Right hindlimb (tissue), 1 donor: ENCODE measurements at regions not wholly inside any gene's neighbourhood (a gene's known extent, or its start where the extent isn't known, plus 50 kb on each side); places are given as distances from the start of the nearest gene placed in this dataset.
"Not testable (repeated sequence)": the region's sequence is repeated elsewhere in the genome, so short reads cannot be mapped to it uniquely, and the experiment has no call there.

Experiments used
- DNase-seq: peaks from one replicate; pipeline ENCODE4 v3.0.0-alpha.2; 2018

DNA sequence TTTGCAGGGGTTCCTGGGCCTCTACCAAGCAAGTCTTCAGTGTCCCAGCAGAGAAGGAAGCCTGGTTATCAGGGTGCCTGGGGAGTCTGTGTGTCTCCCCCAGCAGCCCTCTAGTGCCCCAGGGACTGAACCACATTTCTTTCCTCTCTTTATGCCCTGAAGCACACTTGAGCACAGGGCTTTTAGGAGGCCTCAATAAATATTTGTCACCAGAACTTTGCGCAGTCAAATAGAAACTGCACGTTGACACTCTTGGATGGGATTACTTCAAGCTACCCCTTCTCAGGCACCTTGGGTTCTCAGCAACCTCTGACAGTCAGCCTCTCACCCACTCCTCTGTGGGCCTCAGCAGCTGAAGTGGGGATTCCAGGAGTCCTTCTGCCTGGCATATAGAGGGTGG is 226.6 kb upstream of the HES1 start:
- no peak for DNase-seq

GRCh38 chr3:193910310-193910709 is 225.6 kb upstream of the HES1 start:
- DNase-seq, result no peak

DNA sequence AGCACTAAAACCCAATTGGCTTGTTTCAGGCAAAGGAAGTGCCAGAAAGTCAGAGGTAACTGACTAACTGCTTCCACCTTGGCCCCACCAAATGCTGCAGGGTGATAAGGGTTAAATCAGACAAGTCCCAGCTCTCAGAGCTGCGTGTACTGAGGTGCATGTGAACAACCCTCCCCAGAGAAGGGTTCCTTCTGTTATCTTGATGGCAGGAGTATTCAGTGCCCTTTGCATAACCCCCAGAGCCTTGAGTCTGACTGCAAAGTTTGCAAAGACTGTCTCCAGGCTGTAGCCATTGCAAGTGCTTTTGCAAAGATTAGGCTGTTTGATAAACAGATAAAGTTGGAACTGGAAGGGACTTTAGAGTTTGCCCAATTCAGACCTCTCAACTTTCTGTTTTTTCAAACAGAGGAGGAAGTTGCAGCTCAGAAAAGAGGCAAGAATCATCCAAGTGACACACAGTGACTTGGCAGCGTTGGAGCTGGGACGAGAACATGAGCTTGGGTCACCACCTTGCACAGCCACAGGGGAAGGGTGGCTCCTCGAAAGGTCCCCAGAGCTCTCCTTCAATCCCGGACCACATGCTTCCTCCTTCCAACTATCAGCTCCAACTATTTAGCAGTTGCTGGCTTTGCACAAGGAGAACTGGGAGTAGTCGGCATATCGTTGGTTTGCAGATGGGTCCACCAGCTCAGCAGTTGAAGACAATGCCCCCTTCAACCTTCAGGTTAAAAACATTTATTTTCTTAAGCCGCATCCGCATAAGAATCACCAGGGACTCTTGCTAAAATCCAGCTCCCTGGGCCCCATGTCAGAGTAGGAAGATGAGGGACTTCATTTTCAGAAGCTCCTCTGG is 224.8 kb upstream of the HES1 start:
- no peak for DNase-seq

GRCh38 chr3:193911784-193912340 is 224.1 kb upstream of the HES1 start:
- no peak for DNase-seq

DNA sequence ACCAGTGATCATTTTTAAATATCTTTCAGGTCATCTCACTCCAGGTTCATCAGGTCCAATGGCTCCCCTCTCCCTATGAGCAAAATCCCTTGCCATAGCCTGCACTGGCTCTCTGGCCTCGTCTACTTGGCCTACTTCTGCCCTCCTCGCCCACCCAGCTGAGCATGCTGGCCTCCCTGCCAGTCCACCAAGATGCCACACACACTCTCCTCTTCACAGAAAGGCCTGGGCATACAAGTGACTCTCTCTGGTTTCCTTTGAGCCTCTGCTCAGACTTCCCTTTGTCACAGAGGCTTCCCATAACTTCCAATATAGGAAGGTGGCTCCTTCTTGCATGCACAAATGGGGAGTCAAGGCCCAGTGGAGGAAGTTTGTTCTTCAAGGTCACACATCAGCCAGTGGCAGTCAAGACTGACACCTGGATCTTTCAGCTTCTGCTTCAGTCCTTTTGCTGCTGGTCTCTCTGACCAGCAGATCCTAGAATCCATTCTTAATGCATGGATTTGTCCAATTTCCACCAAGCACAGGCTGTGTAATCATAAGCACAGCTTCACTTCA is 223.2 kb upstream of the HES1 start:
- DNase-seq, result no peak

DNA sequence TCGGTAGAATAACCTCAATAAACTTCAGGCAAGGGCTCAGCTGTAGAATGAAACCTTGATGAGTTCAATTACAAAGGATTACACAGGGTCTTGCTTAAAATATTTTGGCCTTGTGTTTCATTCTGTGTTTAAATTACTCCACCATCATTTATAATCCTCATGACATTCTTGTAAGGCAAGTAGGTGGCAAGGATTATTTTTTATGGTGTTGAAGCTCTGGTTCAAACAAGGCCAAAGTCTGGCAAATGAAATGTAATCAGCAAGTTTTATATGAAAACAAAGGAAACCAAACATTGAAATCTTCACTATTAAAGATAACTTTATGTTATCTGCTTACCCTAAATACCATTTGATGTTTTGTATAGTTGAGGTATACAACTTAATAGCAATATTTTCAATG is 221.3 kb upstream of the HES1 start:
- no peak for DNase-seq

DNA sequence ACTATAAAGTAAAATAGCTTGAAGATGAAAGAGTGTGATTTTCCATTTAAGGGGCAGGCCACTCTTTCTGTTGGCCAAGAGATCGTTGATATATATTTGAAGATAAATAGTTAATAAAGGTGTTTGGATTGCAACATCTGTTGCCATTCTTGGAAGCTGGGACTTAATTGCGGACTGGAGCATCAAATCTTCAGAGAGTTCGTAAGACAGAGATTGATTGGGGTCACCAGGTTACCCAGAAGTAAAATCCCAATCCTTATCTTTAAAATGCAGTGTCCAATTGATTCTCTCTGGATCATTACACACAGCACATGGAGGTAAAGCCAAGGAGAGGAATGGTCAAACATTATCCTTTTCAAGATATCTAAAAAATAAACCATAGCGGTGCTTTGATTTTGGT is 220.8 kb upstream of the HES1 start:
- no peak for DNase-seq

- no peak for DNase-seq
Observed at GRCh38 chr3:193915613-193916012, 220.3 kb upstream of the HES1 start.

- DNase-seq, result no peak
Observed at GRCh38 chr3:193917158-193917557, 218.8 kb upstream of the HES1 start.

DNA sequence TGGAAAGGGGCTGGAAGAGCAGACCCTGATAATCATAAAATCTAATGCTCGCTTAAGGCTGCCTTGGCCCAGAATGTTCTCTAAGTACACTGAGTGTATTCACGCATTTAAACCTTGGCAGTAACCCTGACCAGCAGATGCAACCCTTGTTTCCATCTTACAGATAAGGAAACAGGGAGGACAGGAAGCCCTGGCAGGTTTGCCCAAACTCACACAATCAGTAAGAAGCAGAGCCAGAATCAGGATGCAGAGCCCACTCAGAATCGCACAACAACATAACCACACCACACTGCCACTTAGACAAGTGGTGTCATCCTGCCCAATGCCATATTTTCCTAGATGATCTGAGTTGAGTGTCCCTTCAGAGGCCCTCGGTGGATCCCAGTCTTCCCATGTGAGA is 214.5 kb upstream of the HES1 start:
- DNase-seq, result no peak

GRCh38 chr3:193922034-193922774 is 213.7 kb upstream of the HES1 start:
- no peak for DNase-seq

GRCh38 chr3:193923958-193924357 is 212.0 kb upstream of the HES1 start:
- not testable (repeated sequence) for DNase-seq

GRCh38 chr3:193926071-193926470 is 209.9 kb upstream of the HES1 start:
- not testable (repeated sequence) for DNase-seq

DNA sequence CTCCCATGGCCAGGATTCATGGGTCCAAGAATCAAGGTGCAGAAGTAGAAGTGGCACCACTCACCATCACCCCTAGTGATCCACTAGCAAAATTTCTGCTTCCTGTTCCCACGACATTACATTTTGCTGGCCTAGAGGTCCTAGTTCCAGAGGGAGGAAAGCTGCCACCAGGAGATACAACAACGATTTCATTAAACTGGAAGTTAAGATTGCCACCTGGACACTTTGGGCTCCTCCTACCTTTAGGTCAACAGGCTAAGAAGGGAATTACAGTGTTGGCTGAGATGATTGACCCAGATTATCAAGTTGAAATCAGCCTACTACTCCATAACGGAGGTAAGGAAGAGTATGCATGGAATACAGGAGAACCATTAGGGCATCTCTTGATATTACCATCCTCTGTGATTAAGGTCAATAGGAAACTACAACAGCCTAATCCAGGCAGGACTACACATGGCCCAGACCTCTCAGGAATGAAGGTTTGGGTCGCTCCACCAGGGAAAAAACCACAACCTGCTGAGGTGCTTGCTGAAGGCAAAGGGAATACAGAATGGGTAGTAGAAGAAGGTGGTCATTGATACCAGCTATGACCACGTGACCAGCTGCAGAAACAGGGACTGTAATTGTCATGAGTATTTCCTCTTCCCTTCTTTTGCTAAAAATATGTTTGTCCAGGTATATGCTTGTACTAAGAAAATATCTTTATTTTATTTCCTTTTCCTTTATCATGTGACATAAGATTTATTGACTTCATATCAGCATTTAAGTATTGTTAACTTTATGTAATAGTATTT is 208.3 kb upstream of the HES1 start:
- not testable (repeated sequence) for DNase-seq

DNA sequence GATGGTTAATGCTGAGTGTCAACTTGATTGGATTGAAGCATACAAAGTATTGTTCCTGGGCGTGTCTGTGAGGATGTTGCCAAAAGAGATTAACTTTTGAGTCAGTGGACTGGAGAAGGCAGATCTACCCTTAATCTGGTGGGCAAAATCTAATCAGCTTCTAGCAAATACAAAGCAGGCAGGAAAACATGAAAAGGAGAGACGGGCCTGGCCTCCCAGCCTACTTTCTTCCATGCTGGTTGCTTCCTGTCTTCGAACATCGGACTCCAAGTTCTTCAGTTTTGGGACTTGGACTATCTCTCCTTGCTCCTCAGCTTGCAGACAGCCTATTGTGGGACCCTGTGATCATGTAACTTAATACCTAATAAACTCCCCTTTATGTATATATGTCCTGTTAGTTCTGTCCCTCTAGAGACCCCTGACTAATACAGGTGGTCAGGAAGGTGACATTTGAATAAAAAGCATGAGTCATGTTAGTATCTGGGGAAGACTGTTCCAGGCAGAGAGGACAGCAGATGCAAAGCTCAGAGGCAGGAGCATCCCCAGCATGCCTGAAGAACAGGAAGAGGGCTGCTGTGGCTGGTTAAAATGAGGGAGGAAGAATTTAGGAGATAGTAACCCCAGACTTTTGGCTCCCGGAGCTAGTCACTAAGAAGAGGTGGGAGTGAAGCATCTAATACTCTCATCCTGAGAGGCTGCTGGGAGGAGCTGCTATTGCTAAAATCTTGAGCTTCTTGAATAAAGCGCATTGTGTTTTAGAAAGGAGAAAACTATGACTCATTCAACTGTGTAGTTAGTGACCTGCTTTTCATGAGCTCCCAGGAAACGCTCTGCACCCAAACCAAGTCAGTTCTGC is 207.4 kb upstream of the HES1 start:
- no peak for DNase-seq

- no peak for DNase-seq
Observed at GRCh38 chr3:193929373-193929772, 206.6 kb upstream of the HES1 start.

GRCh38 chr3:193929921-193930646 is 205.9 kb upstream of the HES1 start:
- DNase-seq, result no peak

GRCh38 chr3:193932136-193932535 is 203.8 kb upstream of the HES1 start:
- DNase-seq, result no peak

- DNase-seq, result no peak
Observed at GRCh38 chr3:193932576-193932975, 203.4 kb upstream of the HES1 start.

GRCh38 chr3:193933451-193933850 is 202.5 kb upstream of the HES1 start:
- DNase-seq, result no peak

DNA sequence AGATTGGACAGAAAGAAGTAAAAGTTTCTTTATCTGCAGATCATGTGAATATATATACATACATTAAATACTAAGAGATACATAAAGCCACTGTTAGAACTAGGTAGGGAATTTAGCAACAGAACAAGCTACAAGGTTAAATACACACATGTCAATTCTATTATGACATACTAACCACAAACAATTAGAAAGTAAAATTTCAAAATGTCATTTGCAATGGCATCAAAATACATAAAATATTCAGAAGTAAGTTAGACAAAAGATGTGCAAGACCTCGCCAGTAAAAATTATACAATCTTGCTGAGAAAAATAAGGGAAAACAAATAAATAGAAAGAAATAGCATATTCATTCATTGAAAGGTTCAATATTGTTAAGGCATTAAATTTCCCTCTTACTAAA is 200.0 kb upstream of the HES1 start:
- DNase-seq, result no peak
